ENCODE measurements at regions not wholly inside any gene's neighbourhood (a gene's known extent, or its start where the extent isn't known, plus 50 kb on each side); places are given as distances from the start of the nearest gene placed in this dataset.

DNA sequence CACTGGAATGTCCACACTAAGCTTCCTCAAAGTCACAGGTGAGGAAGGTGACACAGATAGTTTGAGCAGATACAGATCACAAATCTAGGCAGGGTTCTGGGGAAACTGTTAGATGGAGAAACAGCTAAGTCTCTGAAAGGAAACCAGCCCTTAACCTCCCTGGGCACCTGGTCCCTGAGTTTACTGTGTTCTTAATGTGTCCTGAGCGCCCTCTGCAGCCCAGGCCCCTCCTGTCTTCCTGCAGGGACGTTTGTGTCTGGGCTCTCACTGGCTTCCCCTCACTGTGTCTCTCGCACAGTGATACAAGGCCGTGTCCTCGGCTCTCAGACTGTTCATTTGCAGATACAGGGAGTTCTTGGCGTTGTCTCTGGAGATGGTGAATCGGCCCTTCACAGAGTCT lies 684.3 kb downstream of the TMEM121 start:
- TF ChIP-seq, protein P1, sequence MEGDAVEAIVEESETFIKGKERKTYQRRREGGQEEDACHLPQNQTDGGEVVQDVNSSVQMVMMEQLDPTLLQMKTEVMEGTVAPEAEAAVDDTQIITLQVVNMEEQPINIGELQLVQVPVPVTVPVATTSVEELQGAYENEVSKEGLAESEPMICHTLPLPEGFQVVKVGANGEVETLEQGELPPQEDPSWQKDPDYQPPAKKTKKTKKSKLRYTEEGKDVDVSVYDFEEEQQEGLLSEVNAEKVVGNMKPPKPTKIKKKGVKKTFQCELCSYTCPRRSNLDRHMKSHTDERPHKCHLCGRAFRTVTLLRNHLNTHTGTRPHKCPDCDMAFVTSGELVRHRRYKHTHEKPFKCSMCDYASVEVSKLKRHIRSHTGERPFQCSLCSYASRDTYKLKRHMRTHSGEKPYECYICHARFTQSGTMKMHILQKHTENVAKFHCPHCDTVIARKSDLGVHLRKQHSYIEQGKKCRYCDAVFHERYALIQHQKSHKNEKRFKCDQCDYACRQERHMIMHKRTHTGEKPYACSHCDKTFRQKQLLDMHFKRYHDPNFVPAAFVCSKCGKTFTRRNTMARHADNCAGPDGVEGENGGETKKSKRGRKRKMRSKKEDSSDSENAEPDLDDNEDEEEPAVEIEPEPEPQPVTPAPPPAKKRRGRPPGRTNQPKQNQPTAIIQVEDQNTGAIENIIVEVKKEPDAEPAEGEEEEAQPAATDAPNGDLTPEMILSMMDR (IDR thresholded peaks at IDR 0.05), result no peak
- TF ChIP-seq POLR2AphosphoS5 (IDR thresholded peaks at IDR 0.05) (no peak), POLR2A (IDR thresholded peaks at IDR 0.05) (no peak), EP300 (IDR thresholded peaks at IDR 0.05) (no peak)
